Endothelial cell of umbilical vein (primary cell): ENCODE measurements at regions not wholly inside any gene's neighbourhood (a gene's known extent, or its start where the extent isn't known, plus 50 kb on each side); places are given as distances from the start of the nearest gene placed in this dataset.

ENCODE experiments used
- BruUV-seq: library from RNA; stranded (reverse); fragments of 400-500 nt; replicated peaks from 2 replicates; lab custom pipeline; 2021; lab: Mats Ljungman, UMichigan
- CTCF ChIA-PET: fragments of 300-600, 350-600 bp; sonication (Branson Sonifier 250); formaldehyde crosslinking; loops from one replicate; lab custom pipeline; 2021; ENCODE audit warnings: antibody characterized with exemption, inconsistent platforms; lab: Charles Lee
- POLR2A ChIA-PET: fragments of 300-600, 350-600 bp; sonication (Branson Sonifier 250); formaldehyde crosslinking; loops from one replicate; lab custom pipeline; 2021; ENCODE audit warnings: antibody characterized with exemption, inconsistent platforms; lab: Charles Lee
- DNase-seq: peaks from one replicate; pipeline ENCODE4 v3.0.0-alpha.2; 2011; ENCODE audit warnings: low read depth, low spot score
- FAIRE-seq: peaks from 2 replicates; lab custom pipeline; 2011; peaks lifted over from hg19 to GRCh38; lab: Jason Lieb, UNC
- H2AFZ ChIP-seq: 2 replicates; pipeline ENCODE4 v1.6.0; 2012; ENCODE audit warnings: low read depth, low read length, control low read depth, inconsistent platforms
- H3K27ac ChIP-seq: 2 replicates; pipeline ENCODE4 v1.5.1; 2011; ENCODE audit warnings: low read depth, mild to moderate bottlenecking, control low read depth, low read length, moderate library complexity; ENCODE audit not compliant: insufficient read depth
- H3K27me3 ChIP-seq, 2 experiments: 2 replicates each; pipeline versions ENCODE4 v1.6.0 to v1.6.1; 2011; ENCODE audit warnings: low read length in 2 of 2, mixed read lengths in 1 of 2; ENCODE audit not compliant: control insufficient read depth in 2 of 2, insufficient read depth in 2 of 2
- H3K36me3 ChIP-seq, 2 experiments: 2 replicates in 1 of 2; 3 replicates in 1 of 2; pipeline ENCODE4 v1.5.1; 2011; ENCODE audit warnings: low read length in 2 of 2, mild to moderate bottlenecking in 1 of 2, moderate library complexity in 1 of 2; ENCODE audit not compliant: control insufficient read depth in 2 of 2, insufficient read depth in 2 of 2; ENCODE audit errors: extremely low read depth in 1 of 2
- H3K4me1 ChIP-seq: 3 replicates; pipeline ENCODE4 v1.5.1; 2011; ENCODE audit warnings: mild to moderate bottlenecking, low read length; ENCODE audit not compliant: control insufficient read depth, insufficient read depth; ENCODE audit errors: extremely low read depth
- H3K4me2 ChIP-seq: 2 replicates; pipeline ENCODE4 v1.6.1; 2011; ENCODE audit warnings: low read length, control low read depth, mixed read lengths; ENCODE audit not compliant: insufficient read depth
- H3K4me3 ChIP-seq, 3 experiments: fragments of 200-600 bp in 1 of 3; sonication (generic), shearing (Covaris generic) in 1 of 3; replicated peaks in 1 of 3; 2 replicates each; pipeline ENCODE4 v1.5.1; 2011 to 2016; ENCODE audit warnings: control low read depth in 3 of 3, low read length in 3 of 3, mild to moderate bottlenecking in 2 of 3, inconsistent platforms in 1 of 3, low read depth in 1 of 3, moderate library complexity in 1 of 3; ENCODE audit not compliant: insufficient read depth in 1 of 3
- H3K79me2 ChIP-seq: 2 replicates; pipeline ENCODE4 v1.6.0; 2012; ENCODE audit warnings: low read length, inconsistent platforms; ENCODE audit not compliant: control insufficient read depth, insufficient read depth
- H3K9ac ChIP-seq: replicated peaks from 2 replicates; pipeline ENCODE3; 2011; ENCODE audit warnings: low read length, control low read depth; ENCODE audit not compliant: insufficient read depth; ENCODE audit errors: extremely low read depth
- H3K9me1 ChIP-seq: replicated peaks from 3 replicates; pipeline ENCODE4 v1.6.0; 2011; ENCODE audit warnings: mild to moderate bottlenecking, low read length; ENCODE audit not compliant: control insufficient read depth, insufficient read depth; ENCODE audit errors: extremely low read depth
- H3K9me3 ChIP-seq: replicated peaks from 2 replicates; pipeline ENCODE4 v1.5.1; 2012; ENCODE audit warnings: low read length, inconsistent platforms; ENCODE audit not compliant: control insufficient read depth, insufficient read depth
- H4K20me1 ChIP-seq: replicated peaks from 2 replicates; pipeline ENCODE3; 2011; ENCODE audit warnings: mild to moderate bottlenecking, low read length; ENCODE audit not compliant: control insufficient read depth, insufficient read depth; ENCODE audit errors: extremely low read depth
- CTCF ChIP-seq, 2 donors: IDR thresholded peaks; 1 replicate in 1 of 2; 2 replicates in 1 of 2; pipeline ENCODE4 v1.5.1; 2011; ENCODE audit warnings: low read length in 2 of 2, mild to moderate bottlenecking in 2 of 2, moderate library complexity in 2 of 2, control low read depth in 1 of 2, inconsistent platforms in 1 of 2, low read depth in 1 of 2; ENCODE audit not compliant: insufficient read depth in 1 of 2; ENCODE audit errors: extremely low read depth in 1 of 2
- EZH2 ChIP-seq: IDR thresholded peaks from 2 replicates; pipeline ENCODE4 v1.6.1; 2012; ENCODE audit warnings: borderline replicate concordance, low read depth, mild to moderate bottlenecking, moderate library complexity, low read length, inconsistent platforms; ENCODE audit not compliant: severe bottlenecking
- FOS ChIP-seq: IDR thresholded peaks from 2 replicates; pipeline ENCODE4 v1.6.1; 2011; ENCODE audit warnings: mild to moderate bottlenecking, low read length, moderate library complexity, borderline replicate concordance; ENCODE audit not compliant: insufficient read depth
- GATA2 ChIP-seq: IDR thresholded peaks from 2 replicates; pipeline ENCODE4 v1.7.0; 2011; ENCODE audit warnings: low read depth, mild to moderate bottlenecking, moderate library complexity, mixed read lengths, low read length; ENCODE audit not compliant: insufficient read length, insufficient read depth
- JUN ChIP-seq: IDR thresholded peaks from 2 replicates; pipeline ENCODE4 v1.6.1; 2011; ENCODE audit warnings: borderline replicate concordance, low read depth; ENCODE audit not compliant: insufficient read length, insufficient read depth
- MYC ChIP-seq: IDR thresholded peaks from one replicate; pipeline ENCODE4 v1.6.1; 2011; ENCODE audit warnings: mild to moderate bottlenecking, low read depth, low read length
- POLR2A ChIP-seq: IDR thresholded peaks from 2 replicates; pipeline ENCODE4 v1.6.1; 2012; ENCODE audit warnings: low read depth, mild to moderate bottlenecking, control low read depth, low read length
- POLR2AphosphoS5 ChIP-seq: IDR thresholded peaks from 2 replicates; pipeline ENCODE4 v1.6.1; 2012; ENCODE audit warnings: low read depth, mild to moderate bottlenecking, control low read depth, low read length, moderate library complexity; ENCODE audit not compliant: insufficient read depth
- dilution Hi-C: fragments of 300-500 bp; cut with MboI; formaldehyde crosslinking; loops from one replicate; pipeline ENCODE4 v1.15.0; 2019; ENCODE audit warnings: low sequenced_read_pairs; ENCODE audit not compliant: extremely low pct_ligation_motif_present
- intact Hi-C: fragments of 100-400 bp; cut with micrococcal nuclease; formaldehyde crosslinking; loops from one replicate; pipeline ENCODE4 v1.10.0; 2022
- TF ChIP-seq, protein P1 (sequence below): IDR thresholded peaks from 2 replicates; pipeline ENCODE4 v1.6.1; 2011; ENCODE audit not compliant: insufficient read depth, insufficient read length

DNA sequence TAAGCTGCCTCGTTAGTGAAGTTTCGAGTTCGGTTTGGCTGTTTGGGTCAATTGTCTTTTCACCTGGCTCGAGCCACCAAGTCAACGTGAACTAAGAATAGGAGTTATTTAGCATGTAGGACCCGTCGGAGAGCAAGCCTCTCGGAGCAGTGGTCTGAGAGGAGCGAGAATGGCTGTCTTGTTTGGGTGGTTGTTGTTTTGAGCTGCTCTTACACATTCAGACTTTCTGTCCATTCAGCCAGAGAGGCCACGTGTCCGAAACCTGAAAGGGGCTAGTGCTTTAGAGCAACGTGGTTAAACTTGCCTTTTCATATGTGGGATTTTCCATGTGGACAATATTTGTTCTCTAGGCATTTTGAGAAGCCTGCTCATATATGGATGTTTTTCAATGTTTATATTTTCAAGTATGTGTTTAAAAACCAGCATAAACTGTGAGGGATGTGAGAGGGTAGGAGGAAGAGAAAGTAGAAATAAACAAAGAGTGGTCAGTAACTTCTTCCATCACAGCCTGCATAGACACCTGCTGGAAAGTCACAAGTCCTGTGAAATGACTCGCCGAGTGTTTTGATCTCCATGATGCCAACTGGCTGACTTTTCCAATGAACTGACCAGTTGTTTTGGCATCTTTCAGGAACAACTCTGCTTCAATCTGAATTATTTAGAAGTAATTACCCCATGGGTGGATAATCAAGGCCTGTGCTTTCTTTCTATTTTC is 221.0 kb downstream of the ASCL1 start:
- intact Hi-C loops (no loop called here), dilution Hi-C loops (no loop called here)
- Histone ChIP-seq H3K9me1 (no peaks in the 10 kb centered on the region), H3K79me2 (no peaks in the 10 kb centered on the region), H3K9ac (no peak overlapping the region), H2AFZ (no peak overlapping the region), H3K9me3 (peaks cover 4% of the 10 kb centered on the region), H4K20me1 (no peaks in the 10 kb centered on the region), H3K27me3 (no peaks in the 10 kb centered on the region), H3K4me2 (no peak overlapping the region), H3K4me1 (no peaks in the 10 kb centered on the region), H3K4me3 (no peak overlapping the region), H3K27ac (no peak overlapping the region), H3K36me3 (no peaks in the 10 kb centered on the region)
- ChIA-PET POLR2A (no interaction called here), CTCF (no interaction called here)
- TF ChIP-seq MYC = no peak
- no TSS peak for BruUV-seq
- FAIRE-seq = no peak
- DNase-seq = no peak

DNA sequence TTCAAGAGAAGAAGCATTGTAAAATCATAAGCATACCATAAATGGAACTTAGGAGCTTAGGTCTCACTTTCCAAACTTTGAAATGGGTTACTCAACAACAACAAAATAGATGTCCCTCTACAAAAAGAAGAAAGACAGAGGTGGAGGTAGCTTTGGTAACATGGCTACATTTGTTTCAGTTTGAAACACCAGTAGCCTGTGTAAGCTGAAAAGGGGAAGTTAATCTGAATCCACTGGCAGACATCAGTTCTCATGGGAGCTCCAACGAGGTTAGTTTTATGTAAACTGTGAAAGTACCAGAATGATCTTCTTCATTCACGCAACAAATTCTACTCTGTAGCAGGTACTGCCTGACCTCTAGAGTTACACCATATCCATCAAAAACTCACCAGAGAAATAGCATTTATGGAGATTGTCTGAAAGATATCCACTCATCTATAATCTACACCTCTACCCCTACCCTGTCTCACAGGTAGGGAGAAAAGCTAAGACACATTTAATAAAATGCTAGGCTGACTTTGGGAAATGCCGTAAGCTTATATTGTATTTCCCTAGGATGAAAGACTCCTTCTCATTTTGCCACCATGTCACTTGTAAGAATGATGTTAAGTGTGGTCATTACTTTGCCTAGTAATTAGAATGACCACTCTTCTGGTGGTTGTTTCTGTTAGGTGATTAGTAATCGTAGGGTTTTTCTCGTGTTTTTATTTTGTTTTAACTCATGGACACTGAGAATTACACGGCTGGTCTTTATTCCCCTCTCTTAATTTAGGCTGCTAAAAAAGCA is 224.1 kb downstream of the ASCL1 start:
- no peak overlapping the region for H3K4me2 ChIP-seq
- FAIRE-seq = no peak
- no TSS peak for BruUV-seq
- H3K9me3 ChIP-seq = peaks cover 4% of the 10 kb centered on the region
- H4K20me1 ChIP-seq = no peaks in the 10 kb centered on the region
- ChIA-PET POLR2A (no interaction called here), CTCF (no interaction called here)
- DNase-seq = no peak
- H3K4me1 ChIP-seq = no peaks in the 10 kb centered on the region
- H2AFZ ChIP-seq = no peak overlapping the region
- no peaks in the 10 kb centered on the region for H3K27me3 ChIP-seq
- no peak overlapping the region for H3K4me3 ChIP-seq
- no peaks in the 10 kb centered on the region for H3K79me2 ChIP-seq
- H3K27ac ChIP-seq = no peak overlapping the region
- intact Hi-C loops (no loop called here), dilution Hi-C loops (no loop called here)
- TF ChIP-seq FOS = no peak
- TF ChIP-seq, protein P1, sequence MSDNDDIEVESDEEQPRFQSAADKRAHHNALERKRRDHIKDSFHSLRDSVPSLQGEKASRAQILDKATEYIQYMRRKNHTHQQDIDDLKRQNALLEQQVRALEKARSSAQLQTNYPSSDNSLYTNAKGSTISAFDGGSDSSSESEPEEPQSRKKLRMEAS = no peak
- TF ChIP-seq EZH2 = no peak
- no peak for TF ChIP-seq CTCF (IDR thresholded peaks at IDR 0.05; ENCODE audit: extremely low read depth in 1 of 2, insufficient read depth in 1 of 2, low read depth in 1 of 2, low read length in 2 of 2)
- TF ChIP-seq MYC = no peak
- TF ChIP-seq JUN = no peak
- no peak for TF ChIP-seq GATA2
- TF ChIP-seq POLR2AphosphoS5 = no peak
- no peak for TF ChIP-seq POLR2A
- H3K9me1 ChIP-seq = no peaks in the 10 kb centered on the region
- H3K9ac ChIP-seq = no peak overlapping the region
- H3K36me3 ChIP-seq = no peaks in the 10 kb centered on the region
